ENCODE measurements at regions not wholly inside any gene's neighbourhood (a gene's known extent, or its start where the extent isn't known, plus 50 kb on each side); places are given as distances from the start of the nearest gene placed in this dataset.

- TF ChIP-seq CTCF (conservative IDR thresholded peaks at IDR 0.05; ENCODE audit: low read depth, low read length) (no peak), RCOR1 (IDR thresholded peaks at IDR 0.05; ENCODE audit: insufficient replicate concordance, low read length) (no peak), POLR2A (IDR thresholded peaks at IDR 0.05; ENCODE audit: low read depth, low read length) (no peak), MAFK (IDR thresholded peaks at IDR 0.05; ENCODE audit: low read depth, low read length) (no peak), RAD21 (IDR thresholded peaks at IDR 0.05; ENCODE audit: low read length) (no peak), MXI1 (IDR thresholded peaks at IDR 0.05; ENCODE audit: borderline replicate concordance, low read depth, low read length) (no peak), CHD1 (IDR thresholded peaks at IDR 0.05; ENCODE audit: low read depth, low read length) (no peak), RFX5 (IDR thresholded peaks at IDR 0.05; ENCODE audit: low read depth, low read length) (no peak), CEBPB (IDR thresholded peaks at IDR 0.05; ENCODE audit: low read depth, low read length) (no peak), FOS (IDR thresholded peaks at IDR 0.05; ENCODE audit: low read depth, low read length) (no peak)
These were observed 52.3 kb downstream of the HDGFL1 start for GRCh38 chr6:22621701-22622100.
